UCSD-AML1 (cell line): ENCODE measurements at regions not wholly inside any gene's neighbourhood (a gene's known extent, or its start where the extent isn't known, plus 50 kb on each side); places are given as distances from the start of the nearest gene placed in this dataset.
"Not testable (repeated sequence)": the region's sequence is repeated elsewhere in the genome, so short reads cannot be mapped to it uniquely, and the experiment has no call there.

Source experiments
- DNase-seq: peaks from one replicate; lab custom pipeline; 2025; ENCODE audit not compliant: unreplicated experiment; lab: John Stamatoyannopoulos, UW

- no peak for DNase-seq
These were observed 149.3 kb upstream of the FOXQ1 start for GRCh38 chr6:1162367-1163275.

GRCh38 chr6:1156411-1156810 is 155.5 kb upstream of the FOXQ1 start:
- DNase-seq: not testable (repeated sequence)

GRCh38 chr6:1153696-1154245 is 158.1 kb upstream of the FOXQ1 start:
- DNase-seq: no peak

GRCh38 chr6:1146500-1146899 is 165.4 kb upstream of the FOXQ1 start:
- DNase-seq: no peak

GRCh38 chr6:1145768-1146218 is 166.1 kb upstream of the FOXQ1 start:
- DNase-seq: no peak

GRCh38 chr6:1144842-1145767 is 166.8 kb upstream of the FOXQ1 start:
- no peak for DNase-seq

- no peak for DNase-seq
These were observed 168.2 kb upstream of the FOXQ1 start for GRCh38 chr6:1143655-1144054.

- no peak for DNase-seq
These were observed 172.6 kb upstream of the FOXQ1 start for GRCh38 chr6:1139155-1139890.

- DNase-seq: no peak
These were observed 174.0 kb upstream of the FOXQ1 start for GRCh38 chr6:1137849-1138248.

- no peak for DNase-seq
These were observed 175.1 kb upstream of the FOXQ1 start for GRCh38 chr6:1136827-1137226.

- DNase-seq: no peak
These were observed 175.5 kb upstream of the FOXQ1 start for GRCh38 chr6:1136415-1136774.

- no peak for DNase-seq
These were observed 176.0 kb upstream of the FOXQ1 start for GRCh38 chr6:1135726-1136414.

GRCh38 chr6:1131285-1132079 is 180.4 kb upstream of the FOXQ1 start:
- no peak for DNase-seq

- no peak for DNase-seq
These were observed 181.2 kb upstream of the FOXQ1 start for GRCh38 chr6:1130709-1131108.

GRCh38 chr6:1129131-1129530 is 182.8 kb upstream of the FOXQ1 start:
- no peak for DNase-seq

GRCh38 chr6:1127597-1128288 is 184.2 kb upstream of the FOXQ1 start:
- DNase-seq: no peak

- no peak for DNase-seq
These were observed 184.8 kb upstream of the FOXQ1 start for GRCh38 chr6:1127129-1127528.

- no peak for DNase-seq
These were observed 185.9 kb upstream of the FOXQ1 start for GRCh38 chr6:1126036-1126435.

- DNase-seq: no peak
These were observed 186.6 kb upstream of the FOXQ1 start for GRCh38 chr6:1125297-1125696.
